Heart left ventricle (tissue), 13 donors: ENCODE measurements at regions not wholly inside any gene's neighbourhood (a gene's known extent, or its start where the extent isn't known, plus 50 kb on each side); places are given as distances from the start of the nearest gene placed in this dataset.

Experiments used
- POLR2A ChIP-seq, 2 donors: fragments of 450-650 bp; IDR thresholded peaks; one replicate each; pipeline ENCODE4 v1.6.1; 2017; ENCODE audit warnings: antibody characterized with exemption in 2 of 2, mild to moderate bottlenecking in 2 of 2, moderate library complexity in 2 of 2
- TF ChIP-seq, protein P1 (sequence below), 12 donors: fragments of 200-600 bp; sonication (generic) in 4 of 12; IDR thresholded peaks; one replicate each; pipeline versions ENCODE4 v1.5.0 to v1.8.0; 2018 to 2022; ENCODE audit warnings: antibody characterized with exemption in 12 of 12, mild to moderate bottlenecking in 5 of 12
- donor health status: ischemic (EF 13 %, LVEDD 7.1; RV severe dilation, severe dysfunction).
- donor health status: DM: no; HTN: yes; CAD: no.
- donor health status: DM: no; HTN: no; CAD: no.
- donor health status: ischemic (EF 25% LVEDD 6.9; RV normal size, moderate dysfunction).
- donor health status: ischemic (EF 25% LVEDD 5.7; RV mildly dilated, moderate dysfunction).
- donor health status: ischemic (EF 35%, LVEDD 5.7; RV mildly dilated, moderate dysfunction).
- donor health status: nonischemic (EF 11% LVEDD 7.7; RV severe dilation, severe dysfunction).
- donor health status: DM: yes; HTN: yes; CAD: no.
- donor health status: PGD.
- donor health status: ischemic (EF 29% LVEDD 5.4; RV normal size, mild dysfunction).
- donor health status: nonischemic (EF 23%, LVEDD 6.1; RV moderate dilation, normal function).

DNA sequence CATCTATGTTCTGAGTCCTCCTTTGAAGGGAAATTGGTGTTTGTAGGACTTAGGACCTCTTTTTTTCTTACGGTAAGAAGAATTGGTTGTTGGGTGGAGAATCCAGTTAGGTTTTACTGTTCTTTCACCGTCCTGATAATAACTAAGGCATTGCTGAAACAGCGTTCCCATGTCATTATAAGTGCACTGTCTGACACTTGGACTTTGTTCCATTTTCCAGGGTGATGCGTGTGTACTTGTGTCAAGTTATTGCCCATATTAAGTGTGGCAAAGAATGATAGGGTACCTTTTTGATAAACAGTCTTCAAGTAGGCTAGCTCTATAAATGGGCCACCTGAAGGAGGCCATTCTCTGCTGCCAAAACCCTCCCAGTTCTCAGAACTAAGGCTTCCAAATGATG, 119.7 kb downstream of the AASDH start:
- no peak for TF ChIP-seq POLR2A (IDR thresholded peaks at IDR 0.05)
- TF ChIP-seq, protein P1, sequence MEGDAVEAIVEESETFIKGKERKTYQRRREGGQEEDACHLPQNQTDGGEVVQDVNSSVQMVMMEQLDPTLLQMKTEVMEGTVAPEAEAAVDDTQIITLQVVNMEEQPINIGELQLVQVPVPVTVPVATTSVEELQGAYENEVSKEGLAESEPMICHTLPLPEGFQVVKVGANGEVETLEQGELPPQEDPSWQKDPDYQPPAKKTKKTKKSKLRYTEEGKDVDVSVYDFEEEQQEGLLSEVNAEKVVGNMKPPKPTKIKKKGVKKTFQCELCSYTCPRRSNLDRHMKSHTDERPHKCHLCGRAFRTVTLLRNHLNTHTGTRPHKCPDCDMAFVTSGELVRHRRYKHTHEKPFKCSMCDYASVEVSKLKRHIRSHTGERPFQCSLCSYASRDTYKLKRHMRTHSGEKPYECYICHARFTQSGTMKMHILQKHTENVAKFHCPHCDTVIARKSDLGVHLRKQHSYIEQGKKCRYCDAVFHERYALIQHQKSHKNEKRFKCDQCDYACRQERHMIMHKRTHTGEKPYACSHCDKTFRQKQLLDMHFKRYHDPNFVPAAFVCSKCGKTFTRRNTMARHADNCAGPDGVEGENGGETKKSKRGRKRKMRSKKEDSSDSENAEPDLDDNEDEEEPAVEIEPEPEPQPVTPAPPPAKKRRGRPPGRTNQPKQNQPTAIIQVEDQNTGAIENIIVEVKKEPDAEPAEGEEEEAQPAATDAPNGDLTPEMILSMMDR (IDR thresholded peaks at IDR 0.05): no peak
